WTC11 (cell line): ENCODE measurements at regions not wholly inside any gene's neighbourhood (a gene's known extent, or its start where the extent isn't known, plus 50 kb on each side); places are given as distances from the start of the nearest gene placed in this dataset.

ENCODE experiments used
- CTCF ChIP-seq: fragments of 200-600 bp; IDR thresholded peaks from 2 replicates; pipeline ENCODE4 v1.8.0; 2022; ENCODE audit warnings: antibody characterized with exemption
- FOXP4 ChIP-seq: sonication (generic); formaldehyde crosslinking; IDR thresholded peaks from 2 replicates; pipeline ENCODE4 v1.8.0; 2022; ENCODE audit warnings: mild to moderate bottlenecking, missing genetic modification reagents
- JAZF1 ChIP-seq: fragments of 250-450 bp; sonication (Bioruptor Pico); IDR thresholded peaks from 2 replicates; pipeline ENCODE4 v1.9.0; 2021; ENCODE audit warnings: moderate library complexity, mild to moderate bottlenecking, inconsistent platforms
- TF ChIP-seq, protein P1 (sequence below): sonication (generic); formaldehyde crosslinking; IDR thresholded peaks from 2 replicates; pipeline ENCODE4 v1.8.0; 2022; ENCODE audit warnings: mild to moderate bottlenecking, missing genetic modification reagents

GRCh38 chr3:44013967-44014366, 227.7 kb upstream of the TOPAZ1 start:
- no peak for TF ChIP-seq FOXP4 (CRISPR knock-in tag)
- no peak for TF ChIP-seq JAZF1 (CRISPR knock-in tag)
- no peak for TF ChIP-seq CTCF
- TF ChIP-seq, protein P1, sequence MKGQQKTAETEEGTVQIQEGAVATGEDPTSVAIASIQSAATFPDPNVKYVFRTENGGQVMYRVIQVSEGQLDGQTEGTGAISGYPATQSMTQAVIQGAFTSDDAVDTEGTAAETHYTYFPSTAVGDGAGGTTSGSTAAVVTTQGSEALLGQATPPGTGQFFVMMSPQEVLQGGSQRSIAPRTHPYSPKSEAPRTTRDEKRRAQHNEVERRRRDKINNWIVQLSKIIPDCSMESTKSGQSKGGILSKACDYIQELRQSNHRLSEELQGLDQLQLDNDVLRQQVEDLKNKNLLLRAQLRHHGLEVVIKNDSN, result no peak
